ENCODE measurements at regions not wholly inside any gene's neighbourhood (a gene's known extent, or its start where the extent isn't known, plus 50 kb on each side); places are given as distances from the start of the nearest gene placed in this dataset.

- TF ChIP-seq CTCF (IDR thresholded peaks at IDR 0.05; ENCODE audit: insufficient read depth, low read depth, low read length), result no peak
- no peak for TF ChIP-seq EZH2 (IDR thresholded peaks at IDR 0.05; ENCODE audit: insufficient read depth, low read length)
Measured at GRCh38 chr10:76628801-76629200, 1008.8 kb downstream of the KCNMA1 start.

GRCh38 chr10:76626386-76626785 lies 1011.2 kb downstream of the KCNMA1 start:
- TF ChIP-seq CTCF (IDR thresholded peaks at IDR 0.05; ENCODE audit: insufficient read depth, low read depth, low read length), result no peak
- TF ChIP-seq EZH2 (IDR thresholded peaks at IDR 0.05; ENCODE audit: insufficient read depth, low read length), result no peak
- Histone ChIP-seq H3K4me1 (ENCODE audit: insufficient read depth, low read length) (no peaks in the 10 kb centered on the region), H3K9ac (ENCODE audit: low read length) (no peak overlapping the region), H4K20me1 (ENCODE audit: insufficient read depth, low read length) (no peaks in the 10 kb centered on the region), H3K9me3 (ENCODE audit: insufficient read depth, low read depth, low read length) (no peaks in the 10 kb centered on the region), H3K27ac (ENCODE audit: low read depth, low read length) (no peak overlapping the region), H3K27me3 (ENCODE audit: insufficient read depth, low read length) (no peaks in the 10 kb centered on the region), H3K4me3 (ENCODE audit: insufficient read depth, low read depth, low read length) (no peak overlapping the region), H2AFZ (ENCODE audit: low read depth, low read length) (no peak overlapping the region), H3K4me2 (ENCODE audit: low read length) (no peak overlapping the region), H3K79me2 (ENCODE audit: insufficient read depth, low read length) (no peaks in the 10 kb centered on the region), H3K36me3 (ENCODE audit: insufficient read depth, low read length) (no peaks in the 10 kb centered on the region)
- Mint-ChIP-seq H3K27ac (ENCODE audit: unreplicated experiment) (no peak overlapping the region), H3K9me3 (ENCODE audit: unreplicated experiment) (no peaks in the 10 kb centered on the region), H3K4me1 (ENCODE audit: low read depth, unreplicated experiment) (peaks cover 6% of the 10 kb centered on the region), H3K27me3 (ENCODE audit: low read depth, unreplicated experiment) (no peaks in the 10 kb centered on the region), H3K36me3 (ENCODE audit: low read depth, unreplicated experiment) (no peaks in the 10 kb centered on the region), H3K4me3 (ENCODE audit: unreplicated experiment) (no peak overlapping the region)
- DNase-seq (ENCODE audit: low read depth), result no peak
- FAIRE-seq, result no peak

More at GRCh38 chr10:76628801-76629200, 1008.8 kb downstream of the KCNMA1 start:
- peaks cover under 1% of the 10 kb centered on the region for H3K27me3 Mint-ChIP-seq (ENCODE audit: low read depth, unreplicated experiment)
- H3K36me3 Mint-ChIP-seq (ENCODE audit: low read depth, unreplicated experiment), result no peaks in the 10 kb centered on the region
- H3K9ac ChIP-seq (ENCODE audit: low read length), result no peak overlapping the region
- H3K27ac Mint-ChIP-seq (ENCODE audit: unreplicated experiment), result no peak overlapping the region
- H3K79me2 ChIP-seq (ENCODE audit: insufficient read depth, low read length), result no peaks in the 10 kb centered on the region
- H3K4me2 ChIP-seq (ENCODE audit: low read length), result no peak overlapping the region
- H3K36me3 ChIP-seq (ENCODE audit: insufficient read depth, low read length), result no peaks in the 10 kb centered on the region
- no peak overlapping the region for H3K27ac ChIP-seq (ENCODE audit: low read depth, low read length)
- H3K4me1 Mint-ChIP-seq (ENCODE audit: low read depth, unreplicated experiment), result peaks cover 1% of the 10 kb centered on the region
- no peaks in the 10 kb centered on the region for H3K9me3 ChIP-seq (ENCODE audit: insufficient read depth, low read depth, low read length)
- no peaks in the 10 kb centered on the region for H4K20me1 ChIP-seq (ENCODE audit: insufficient read depth, low read length)
- FAIRE-seq, result no peak
- H3K4me1 ChIP-seq (ENCODE audit: insufficient read depth, low read length), result peaks cover 6% of the 10 kb centered on the region
- H3K4me3 ChIP-seq (ENCODE audit: insufficient read depth, low read depth, low read length), result no peak overlapping the region
- no peak for DNase-seq (ENCODE audit: low read depth)
- no peaks in the 10 kb centered on the region for H3K9me3 Mint-ChIP-seq (ENCODE audit: unreplicated experiment)
- peaks cover 3% of the 10 kb centered on the region for H3K27me3 ChIP-seq (ENCODE audit: insufficient read depth, low read length)
- H3K4me3 Mint-ChIP-seq (ENCODE audit: unreplicated experiment), result no peak overlapping the region
- H2AFZ ChIP-seq (ENCODE audit: low read depth, low read length), result no peak overlapping the region

GRCh38 chr10:76624470-76624869 lies 1013.1 kb downstream of the KCNMA1 start:
- H3K27me3 ChIP-seq (ENCODE audit: insufficient read depth, low read length), result no peaks in the 10 kb centered on the region
- DNase-seq (ENCODE audit: low read depth) (no peak), FAIRE-seq (no peak)
- no peaks in the 10 kb centered on the region for H3K36me3 ChIP-seq (ENCODE audit: insufficient read depth, low read length)
- no peaks in the 10 kb centered on the region for H4K20me1 ChIP-seq (ENCODE audit: insufficient read depth, low read length)
- Mint-ChIP-seq H3K27me3 (ENCODE audit: low read depth, unreplicated experiment) (no peaks in the 10 kb centered on the region), H3K9me3 (ENCODE audit: unreplicated experiment) (peaks cover 6% of the 10 kb centered on the region), H3K4me3 (ENCODE audit: unreplicated experiment) (no peak overlapping the region), H3K4me1 (ENCODE audit: low read depth, unreplicated experiment) (peaks cover 6% of the 10 kb centered on the region), H3K27ac (ENCODE audit: unreplicated experiment) (no peak overlapping the region), H3K36me3 (ENCODE audit: low read depth, unreplicated experiment) (no peaks in the 10 kb centered on the region)
- TF ChIP-seq EZH2 (IDR thresholded peaks at IDR 0.05; ENCODE audit: insufficient read depth, low read length), result no peak
- TF ChIP-seq CTCF (IDR thresholded peaks at IDR 0.05; ENCODE audit: insufficient read depth, low read depth, low read length), result no peak
- H3K4me3 ChIP-seq (ENCODE audit: insufficient read depth, low read depth, low read length), result no peak overlapping the region
- no peak overlapping the region for H3K9ac ChIP-seq (ENCODE audit: low read length)
- H3K27ac ChIP-seq (ENCODE audit: low read depth, low read length), result no peak overlapping the region
- H3K4me1 ChIP-seq (ENCODE audit: insufficient read depth, low read length), result no peaks in the 10 kb centered on the region
- H3K4me2 ChIP-seq (ENCODE audit: low read length), result no peak overlapping the region
- no peaks in the 10 kb centered on the region for H3K79me2 ChIP-seq (ENCODE audit: insufficient read depth, low read length)
- H2AFZ ChIP-seq (ENCODE audit: low read depth, low read length), result no peak overlapping the region
- H3K9me3 ChIP-seq (ENCODE audit: insufficient read depth, low read depth, low read length), result no peaks in the 10 kb centered on the region
